H1 (cell line): ENCODE measurements at regions not wholly inside any gene's neighbourhood (a gene's known extent, or its start where the extent isn't known, plus 50 kb on each side); places are given as distances from the start of the nearest gene placed in this dataset.

Experiments used
- CTCF ChIA-PET: fragments of 300-600 bp; sonication (Branson Sonifier 250); formaldehyde crosslinking; loops from one replicate; lab custom pipeline; 2021; ENCODE audit not compliant: partially characterized antibody; lab: Charles Lee
- POLR2A ChIA-PET: fragments of 300-600 bp; sonication (Branson Sonifier 250); formaldehyde crosslinking; loops from one replicate; lab custom pipeline; 2021; ENCODE audit warnings: inconsistent platforms; ENCODE audit not compliant: partially characterized antibody; lab: Charles Lee
- DNase-seq, 2 experiments: peaks; one replicate each; pipeline versions ENCODE4 v3.0.0 to v3.0.0-alpha.2; 2010 to 2022; ENCODE audit warnings: low spot score in 2 of 2, low read depth in 1 of 2, mixed read lengths in 1 of 2
- FAIRE-seq: peaks from 2 replicates; lab custom pipeline; 2011; peaks lifted over from hg19 to GRCh38; lab: Jason Lieb, UNC
- H2AFZ ChIP-seq: 2 replicates; pipeline ENCODE4 v1.8.1; 2012; ENCODE audit warnings: low read length, inconsistent platforms
- H2AK5ac ChIP-seq: 2 replicates; pipeline ENCODE4 v1.6.1; 2013; ENCODE audit warnings: low read depth, low read length
- H2BK120ac ChIP-seq: replicated peaks from 2 replicates; pipeline ENCODE3; 2013; ENCODE audit warnings: low read depth, low read length, inconsistent platforms
- H2BK12ac ChIP-seq: 2 replicates; pipeline ENCODE4 v1.6.1; 2013; ENCODE audit warnings: low read depth, low read length
- H2BK15ac ChIP-seq: 2 replicates; pipeline ENCODE4 v1.6.1; 2013; ENCODE audit warnings: low read length
- H2BK20ac ChIP-seq: 2 replicates; pipeline ENCODE4 v1.6.1; 2013; ENCODE audit warnings: low read length
- H2BK5ac ChIP-seq: 2 replicates; pipeline ENCODE4 v1.6.1; 2013; ENCODE audit warnings: low read depth, low read length
- H3K14ac ChIP-seq: 2 replicates; pipeline ENCODE4 v1.6.1; 2013; ENCODE audit warnings: inconsistent platforms; ENCODE audit not compliant: insufficient read length
- H3K18ac ChIP-seq: 2 replicates; pipeline ENCODE4 v1.6.1; 2013; ENCODE audit warnings: low read length; ENCODE audit errors: extremely low read depth
- H3K23ac ChIP-seq: 2 replicates; pipeline ENCODE4 v1.6.1; 2013; ENCODE audit warnings: inconsistent platforms; ENCODE audit not compliant: insufficient read length
- H3K23me2 ChIP-seq: 2 replicates; pipeline ENCODE4 v1.6.1; 2013; ENCODE audit warnings: low read depth, low read length
- H3K27ac ChIP-seq: 2 replicates; pipeline ENCODE4 v1.6.1; 2011; ENCODE audit warnings: low read depth, low read length, inconsistent platforms
- H3K27me3 ChIP-seq, 4 experiments: replicated peaks in 1 of 4; 1 replicate in 1 of 4; 2 replicates in 3 of 4; pipeline versions ENCODE4 v1.6.1 to v1.8.1; 2011 to 2013; ENCODE audit warnings: low read length in 3 of 4, mild to moderate bottlenecking in 3 of 4, inconsistent platforms in 2 of 4, mixed read lengths in 2 of 4, moderate library complexity in 1 of 4; ENCODE audit not compliant: control insufficient read depth in 3 of 4, insufficient read depth in 3 of 4; ENCODE audit errors: extremely low read depth in 1 of 4
- H3K36me3 ChIP-seq, 4 experiments: 2 replicates each; pipeline versions ENCODE4 v1.6.1 to v1.8.1; 2011 to 2013; ENCODE audit warnings: mild to moderate bottlenecking in 4 of 4, low read length in 3 of 4, moderate library complexity in 2 of 4, control low read depth in 1 of 4, inconsistent platforms in 1 of 4; ENCODE audit not compliant: insufficient read depth in 4 of 4, control insufficient read depth in 2 of 4
- H3K4ac ChIP-seq: replicated peaks from 2 replicates; pipeline ENCODE3; 2013; ENCODE audit warnings: low read length, low read depth, mixed read lengths, inconsistent platforms; ENCODE audit not compliant: insufficient read length
- H3K4me1 ChIP-seq, 4 experiments: replicated peaks in 1 of 4; 1 replicate in 1 of 4; 2 replicates in 3 of 4; pipeline versions ENCODE4 v1.6.1 to v1.8.1; 2011 to 2013; ENCODE audit warnings: low read length in 3 of 4, inconsistent platforms in 2 of 4, mixed read lengths in 1 of 4; ENCODE audit not compliant: insufficient read depth in 4 of 4, control insufficient read depth in 3 of 4
- H3K4me2 ChIP-seq, 2 experiments: 2 replicates each; pipeline versions ENCODE4 v1.6.1 to v1.8.1; 2011 to 2013; ENCODE audit warnings: low read depth in 2 of 2, low read length in 2 of 2, control low read depth in 1 of 2, inconsistent platforms in 1 of 2, mild to moderate bottlenecking in 1 of 2; ENCODE audit not compliant: insufficient read depth in 1 of 2
- H3K4me3 ChIP-seq, 4 experiments: fragments of 200-600, 300-600 bp in 1 of 4; sonication (generic), shearing (Covaris generic), sonication (Bioruptor Twin) in 1 of 4; 2 replicates each; pipeline versions ENCODE4 v1.5.1 to v1.8.1; 2011 to 2016; ENCODE audit warnings: low read length in 4 of 4, low read depth in 3 of 4, control low read depth in 2 of 4, inconsistent platforms in 2 of 4, mild to moderate bottlenecking in 2 of 4, mixed read lengths in 1 of 4, moderate library complexity in 1 of 4; ENCODE audit not compliant: insufficient read depth in 2 of 4; ENCODE audit errors: extremely low read depth in 1 of 4
- H3K56ac ChIP-seq: replicated peaks from 2 replicates; pipeline ENCODE3; 2013; ENCODE audit warnings: low read depth, mild to moderate bottlenecking, mixed read lengths, low read length, inconsistent platforms; ENCODE audit not compliant: insufficient read length
- H3K79me1 ChIP-seq: 2 replicates; pipeline ENCODE4 v1.6.1; 2013; ENCODE audit warnings: low read depth, low read length, control low read depth
- H3K79me2 ChIP-seq, 2 experiments: 2 replicates each; pipeline versions ENCODE4 v1.6.1 to v1.8.1; 2012 to 2013; ENCODE audit warnings: low read length in 2 of 2, mild to moderate bottlenecking in 2 of 2, inconsistent platforms in 1 of 2; ENCODE audit not compliant: insufficient read depth in 2 of 2, control insufficient read depth in 1 of 2
- H3K9ac ChIP-seq, 4 experiments: replicated peaks in 1 of 4; 1 replicate in 1 of 4; 2 replicates in 3 of 4; pipeline versions ENCODE4 v1.6.1 to v1.8.1; 2011 to 2013; ENCODE audit warnings: low read depth in 3 of 4, low read length in 3 of 4, control low read depth in 2 of 4, mild to moderate bottlenecking in 2 of 4, moderate library complexity in 2 of 4, inconsistent platforms in 1 of 4; ENCODE audit errors: extremely low read depth in 1 of 4
- H3K9me3 ChIP-seq, 2 experiments: 2 replicates each; pipeline versions ENCODE4 v1.6.1 to v1.8.1; 2012 to 2013; ENCODE audit warnings: mild to moderate bottlenecking in 2 of 2, moderate library complexity in 2 of 2, control low read depth in 1 of 2, inconsistent platforms in 1 of 2, low read depth in 1 of 2, low read length in 1 of 2, mixed read lengths in 1 of 2; ENCODE audit not compliant: insufficient read depth in 2 of 2
- H4K20me1 ChIP-seq, 2 experiments: replicated peaks in 1 of 2; 2 replicates each; pipeline versions ENCODE3 to v1.8.1; 2011 to 2013; ENCODE audit warnings: inconsistent platforms in 2 of 2, low read length in 2 of 2, mild to moderate bottlenecking in 1 of 2; ENCODE audit not compliant: insufficient read depth in 2 of 2, control insufficient read depth in 1 of 2
- H4K5ac ChIP-seq: 2 replicates; pipeline ENCODE4 v1.6.1; 2013; ENCODE audit warnings: low read length, low read depth, mixed read lengths, inconsistent platforms; ENCODE audit not compliant: insufficient read length
- H4K8ac ChIP-seq: 2 replicates; pipeline ENCODE4 v1.8.0; 2013; ENCODE audit warnings: mild to moderate bottlenecking, moderate library complexity, low read length, inconsistent platforms; ENCODE audit not compliant: insufficient read depth; ENCODE audit errors: extremely low read depth
- H4K91ac ChIP-seq: replicated peaks from 2 replicates; pipeline ENCODE3; 2013; ENCODE audit warnings: low read length, mixed read lengths, inconsistent platforms; ENCODE audit not compliant: insufficient read length
- BACH1 ChIP-seq: IDR thresholded peaks from 2 replicates; pipeline ENCODE4 v1.6.1; 2012; ENCODE audit warnings: low read length, improper control_type of control experiment
- CHD2 ChIP-seq: IDR thresholded peaks from 2 replicates; pipeline ENCODE4 v1.6.1; 2012; ENCODE audit warnings: low read length, improper control_type of control experiment
- GABPA ChIP-seq: IDR thresholded peaks from 2 replicates; pipeline ENCODE4 v1.6.1; 2011; ENCODE audit warnings: mild to moderate bottlenecking, low read length, moderate library complexity, borderline replicate concordance; ENCODE audit not compliant: insufficient read depth
- HDAC2 ChIP-seq, 2 experiments: fragments of 300-600 bp in 1 of 2; sonication (generic) in 1 of 2; IDR thresholded peaks; 2 replicates each; pipeline ENCODE4 v1.6.1; 2011 to 2012; ENCODE audit warnings: low read depth in 2 of 2, low read length in 2 of 2, mild to moderate bottlenecking in 2 of 2, moderate library complexity in 2 of 2, borderline replicate concordance in 1 of 2, inconsistent platforms in 1 of 2
- HDAC6 ChIP-seq: IDR thresholded peaks from one replicate; pipeline ENCODE4 v1.7.1; 2012; ENCODE audit warnings: low read depth, mild to moderate bottlenecking, inconsistent platforms, low read length, moderate library complexity
- KDM1A ChIP-seq: fragments of 200-600, 300-600 bp; sonication (generic); IDR thresholded peaks from 2 replicates; pipeline ENCODE4 v1.7.1; 2016; ENCODE audit warnings: mild to moderate bottlenecking, low read length, borderline replicate concordance
- PHF8 ChIP-seq: fragments of 200-600 bp; sonication (generic); conservative IDR thresholded peaks from 2 replicates; pipeline ENCODE4 v1.7.1; 2012; ENCODE audit warnings: low read depth, mild to moderate bottlenecking, inconsistent platforms, low read length, moderate library complexity
- POLR2AphosphoS5 ChIP-seq: IDR thresholded peaks from 2 replicates; pipeline ENCODE4 v1.6.1; 2011; ENCODE audit warnings: low read depth, low read length
- RAD21 ChIP-seq, 2 experiments: IDR thresholded peaks in 1 of 2; conservative IDR thresholded peaks in 1 of 2; 2 replicates each; pipeline ENCODE4 v1.6.1; 2011; ENCODE audit warnings: low read depth in 2 of 2, low read length in 2 of 2, improper control_type of control experiment in 1 of 2, inconsistent platforms in 1 of 2, mild to moderate bottlenecking in 1 of 2, moderate library complexity in 1 of 2
- RFX5 ChIP-seq: IDR thresholded peaks from 2 replicates; pipeline ENCODE4 v1.6.1; 2011; ENCODE audit warnings: low read depth, low read length, improper control_type of control experiment, borderline replicate concordance
- SAP30 ChIP-seq: fragments of 300-600 bp; sonication (generic); IDR thresholded peaks from 2 replicates; pipeline ENCODE4 v1.7.1; 2012; ENCODE audit warnings: low read length, moderate library complexity, mild to moderate bottlenecking, inconsistent platforms; ENCODE audit not compliant: insufficient read depth, insufficient replicate concordance
- SRF ChIP-seq: IDR thresholded peaks from 2 replicates; pipeline ENCODE4 v1.6.1; 2011; ENCODE audit warnings: mild to moderate bottlenecking, low read depth, low read length, moderate library complexity
- TAF7 ChIP-seq: optimal IDR thresholded peaks from 2 replicates; pipeline ENCODE3; 2011; ENCODE audit warnings: low read depth, mild to moderate bottlenecking, inconsistent platforms, low read length, moderate library complexity, borderline replicate concordance
- TCF12 ChIP-seq: IDR thresholded peaks from 2 replicates; pipeline ENCODE4 v1.6.1; 2011; ENCODE audit warnings: low read depth, mild to moderate bottlenecking, low read length
- ZNF274 ChIP-seq: IDR thresholded peaks from 2 replicates; pipeline ENCODE4 v1.7.0; 2012; ENCODE audit warnings: low read length, borderline replicate concordance; ENCODE audit errors: extremely low read depth
- WGBS, 2 experiments: shearing (Covaris generic) in 1 of 2; methylation state at CpG; one replicate each; pipeline versions ENCODE4 v1.1.6 to v1.1.7; 2013 to 2015; ENCODE audit warnings: low lambda C conversion rate in 2 of 2, mixed read lengths in 2 of 2, inconsistent platforms in 1 of 2, low coverage in 1 of 2, missing lambda C conversion rate in 1 of 2; ENCODE audit not compliant: insufficient replicate concordance in 2 of 2, insufficient coverage in 1 of 2, insufficient read length in 1 of 2; ENCODE audit errors: extremely low coverage in 1 of 2, missing lambda C conversion rate in 1 of 2; 5-methylcytosine and 5-hydroxymethylcytosine counted together

DNA sequence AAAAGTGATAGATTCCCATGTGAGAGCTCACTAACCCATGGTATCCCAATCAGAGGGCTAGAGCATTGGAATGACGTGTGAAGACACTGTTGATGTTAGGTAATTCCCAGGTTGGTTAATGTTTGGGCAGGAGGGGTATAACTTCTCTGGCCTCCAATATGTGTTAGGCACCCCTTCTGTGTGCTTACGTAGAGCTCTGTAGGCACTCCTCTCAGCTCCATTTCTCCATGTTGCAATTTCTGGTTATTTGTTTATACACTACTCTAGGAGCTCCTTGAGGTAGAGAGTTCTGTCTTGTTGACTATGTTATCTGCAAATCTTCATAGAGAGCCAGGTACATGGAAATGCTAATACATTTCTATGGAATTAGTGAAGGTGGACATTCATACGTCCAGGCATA, 153.5 kb downstream of the RPIA start:
- Histone ChIP-seq H2AK5ac (no peak overlapping the region), H3K9me3 (no peaks in the 10 kb centered on the region), H3K4me3 (no peak overlapping the region), H2BK20ac (no peak overlapping the region), H3K79me2 (no peaks in the 10 kb centered on the region), H3K23ac (no peak overlapping the region), H3K56ac (no peak overlapping the region), H3K9ac (no peak overlapping the region), H3K4me2 (no peak overlapping the region), H3K36me3 (no peaks in the 10 kb centered on the region), H4K20me1 (no peaks in the 10 kb centered on the region), H2AFZ (no peak overlapping the region), H3K4me1 (no peaks in the 10 kb centered on the region), H2BK120ac (no peak overlapping the region), H3K23me2 (no peaks in the 10 kb centered on the region; the same call in 1 of the 2 replicates), H4K91ac (no peak overlapping the region), H2BK12ac (no peak overlapping the region), H2BK5ac (no peak overlapping the region), H3K14ac (no peak overlapping the region), H3K4ac (no peak overlapping the region), H3K18ac (no peak overlapping the region), H4K5ac (no peak overlapping the region), H3K27me3 (0 out of 7 replicates have a peak, but pooled peaks cover 0 to 2% (median 0%) of the 10 kb centered on the region in 4 experiments), H3K79me1 (no peaks in the 10 kb centered on the region), H3K27ac (no peak overlapping the region), H2BK15ac (no peak overlapping the region), H4K8ac (no peak overlapping the region)
- ChIA-PET POLR2A (no interaction called here), CTCF (no interaction called here)
- TF ChIP-seq CHD2 (no peak), RAD21 (IDR thresholded peaks at IDR 0.05 in 1 of 2, conservative IDR thresholded peaks at IDR 0.05 in 1 of 2; ENCODE audit: low read depth in 2 of 2, low read length in 2 of 2) (no peak), TAF7 (no peak), HDAC2 (IDR thresholded peaks at IDR 0.05; ENCODE audit: borderline replicate concordance in 1 of 2, low read depth in 2 of 2, low read length in 2 of 2) (no peak), HDAC6 (no peak), BACH1 (no peak), TCF12 (no peak), SRF (no peak), SAP30 (no peak), KDM1A (no peak), GABPA (no peak), POLR2AphosphoS5 (no peak), ZNF274 (no peak), PHF8 (no peak), RFX5 (no peak)
- FAIRE-seq (no peak), DNase-seq (no peak)
- WGBS, 2 experiments, result 94% methylated on average over 3 of the region's 3 CpGs; no CpG with 5 or more reads in 1 of the 2 experiments
